HepG2 (cell line): ENCODE measurements at regions not wholly inside any gene's neighbourhood (a gene's known extent, or its start where the extent isn't known, plus 50 kb on each side); places are given as distances from the start of the nearest gene placed in this dataset.
A peak's percentile ranks its signal among the peaks of the same experiment; 100 is the strongest.

Experiments used
- ATAC-seq: fragments of 200-7000 bp; cut with Tn5 transposase; 3 replicates; pipeline ENCODE4 v1.9.1; 2020; ENCODE audit warnings: mild to moderate bottlenecking, moderate library complexity
- BruUV-seq: library from RNA; stranded (reverse); fragments of 400-500 nt; replicated peaks from 2 replicates; lab custom pipeline; 2021; lab: Mats Ljungman, UMichigan
- CTCF ChIA-PET: fragments of 300-600 bp; formaldehyde crosslinking; extraction: SDS; loops from one replicate; lab custom pipeline; 2021; ENCODE audit warnings: low total read pairs, inconsistent platforms, low intra/inter-chr PET ratio; lab: Yijun Ruan, JAX
- POLR2A ChIA-PET: fragments of 350-600 bp; sonication (Branson Sonifier 250); formaldehyde crosslinking; loops from one replicate; lab custom pipeline; 2020; ENCODE audit warnings: antibody characterized with exemption, inconsistent platforms; lab: Yijun Ruan, JAX
- DNase-seq: peaks from one replicate; pipeline ENCODE4 v3.0.0-alpha.2; 2015; ENCODE audit warnings: low spot score
- FAIRE-seq: peaks from 3 replicates; lab custom pipeline; 2011; peaks lifted over from hg19 to GRCh38; lab: Jason Lieb, UNC
- H2AFZ ChIP-seq: one replicate; pipeline ENCODE4 v1.6.1; 2011; ENCODE audit warnings: low read length, inconsistent platforms
- H3K27ac ChIP-seq: fragments of 300-600 bp; 3 replicates; pipeline ENCODE4 v1.8.0; 2011; ENCODE audit warnings: mixed run types, mild to moderate bottlenecking, mixed read lengths, low read length, inconsistent platforms; ENCODE audit not compliant: insufficient read depth; ENCODE audit errors: extremely low read length
- H3K27me3 ChIP-seq, 2 experiments: fragments of 200-600 bp in 1 of 2; 2 replicates in 1 of 2; 3 replicates in 1 of 2; pipeline versions ENCODE4 v1.6.0 to v1.8.0; 2011; ENCODE audit warnings: low read length in 2 of 2, mild to moderate bottlenecking in 2 of 2, moderate library complexity in 2 of 2, inconsistent platforms in 1 of 2; ENCODE audit not compliant: insufficient read depth in 2 of 2, control insufficient read depth in 1 of 2
- H3K36me3 ChIP-seq, 2 experiments: fragments of 200-600 bp in 1 of 2; replicated peaks in 1 of 2; 2 replicates in 1 of 2; 3 replicates in 1 of 2; pipeline versions ENCODE4 v1.5.1 to v1.8.0; 2011; ENCODE audit warnings: low read length in 2 of 2, inconsistent platforms in 1 of 2; ENCODE audit not compliant: insufficient read depth in 2 of 2, control insufficient read depth in 1 of 2
- H3K4me1 ChIP-seq: 2 replicates; pipeline ENCODE4 v1.5.1; 2012; ENCODE audit warnings: low read length, inconsistent platforms; ENCODE audit not compliant: insufficient read depth
- H3K4me2 ChIP-seq: 2 replicates; pipeline ENCODE4 v1.6.0; 2011; ENCODE audit warnings: low read depth, low read length, inconsistent platforms
- H3K4me3 ChIP-seq, 3 experiments: fragments of 200-600 bp in 1 of 3; sonication (generic), shearing (Covaris generic) in 1 of 3; replicated peaks in 1 of 3; 2 replicates each; pipeline ENCODE4 v1.5.1; 2011 to 2016; ENCODE audit warnings: low read length in 3 of 3, inconsistent platforms in 2 of 3, low read depth in 2 of 3, mild to moderate bottlenecking in 2 of 3, control low read depth in 1 of 3, mixed read lengths in 1 of 3; ENCODE audit not compliant: insufficient read depth in 1 of 3
- H3K79me2 ChIP-seq: one replicate; pipeline ENCODE4 v1.6.1; 2011; ENCODE audit warnings: low read length, inconsistent platforms; ENCODE audit not compliant: insufficient read depth
- H3K9ac ChIP-seq: 2 replicates; pipeline ENCODE4 v1.6.0; 2011; ENCODE audit warnings: mild to moderate bottlenecking, low read depth, low read length, inconsistent platforms; ENCODE audit not compliant: insufficient read depth
- H3K9me3 ChIP-seq: 2 replicates; pipeline ENCODE4 v1.5.1; 2012; ENCODE audit warnings: mild to moderate bottlenecking, low read length
- H4K20me1 ChIP-seq: 2 replicates; pipeline ENCODE4 v1.6.0; 2011; ENCODE audit warnings: inconsistent platforms, mild to moderate bottlenecking, low read length, moderate library complexity; ENCODE audit not compliant: insufficient read depth
- ATF1 ChIP-seq: IDR thresholded peaks from 2 replicates; pipeline ENCODE4 v1.6.1; 2016; ENCODE audit warnings: mild to moderate bottlenecking, control low read depth
- CHD2 ChIP-seq: IDR thresholded peaks from 2 replicates; pipeline ENCODE4 v1.6.1; 2011; ENCODE audit warnings: low read depth, low read length, improper control_type of control experiment
- FOXO1 ChIP-seq: sonication (generic); formaldehyde crosslinking; IDR thresholded peaks from 2 replicates; pipeline ENCODE4 v1.4.0; 2020; ENCODE audit warnings: missing genetic modification reagents
- MZF1 ChIP-seq: sonication (generic); formaldehyde crosslinking; IDR thresholded peaks from 2 replicates; pipeline ENCODE4 v1.8.1; 2023; ENCODE audit warnings: mild to moderate bottlenecking, missing genetic modification reagents, borderline replicate concordance
- SUZ12 ChIP-seq: fragments of 150-350 bp; IDR thresholded peaks from 2 replicates; pipeline ENCODE4 v1.6.1; 2014; ENCODE audit warnings: low read depth, low read length
- TRAFD1 ChIP-seq: sonication (generic); formaldehyde crosslinking; IDR thresholded peaks from 2 replicates; pipeline ENCODE4 v1.5.1; 2020; ENCODE audit warnings: missing genetic modification reagents, mild to moderate bottlenecking, borderline replicate concordance
- ZFP36L1 ChIP-seq: sonication (generic); formaldehyde crosslinking; IDR thresholded peaks from 2 replicates; pipeline ENCODE4 v1.8.0; 2022; ENCODE audit warnings: mild to moderate bottlenecking, missing genetic modification reagents, moderate library complexity
- ZNF543 ChIP-seq: sonication (generic); formaldehyde crosslinking; IDR thresholded peaks from 2 replicates; pipeline ENCODE4 v1.4.0; 2020; ENCODE audit warnings: mild to moderate bottlenecking, missing genetic modification reagents
- ZNF768 ChIP-seq: sonication (generic); formaldehyde crosslinking; IDR thresholded peaks from 2 replicates; pipeline ENCODE4 v1.4.0; 2020; ENCODE audit warnings: missing genetic modification reagents
- WGBS: methylation state at CpG from one replicate; pipeline ENCODE4 v1.1.6; 2017; ENCODE audit warnings: low lambda C conversion rate; 5-methylcytosine and 5-hydroxymethylcytosine counted together
- in situ Hi-C: cut with HindIII; loops from 2 replicates; pipeline ENCODE4 v1.10.0; 2017; ENCODE audit warnings: low pct_unique_long_range_greater_than_20kb; ENCODE audit not compliant: extremely low pct_ligation_motif_present
- intact Hi-C: fragments of 100-400 bp; cut with micrococcal nuclease; formaldehyde crosslinking; loops from one replicate; pipeline ENCODE4 v1.10.0; 2022; ENCODE audit not compliant: unreplicated experiment
- TF ChIP-seq, protein P1 (sequence below): IDR thresholded peaks from 2 replicates; pipeline ENCODE4 v1.6.1; 2016

DNA sequence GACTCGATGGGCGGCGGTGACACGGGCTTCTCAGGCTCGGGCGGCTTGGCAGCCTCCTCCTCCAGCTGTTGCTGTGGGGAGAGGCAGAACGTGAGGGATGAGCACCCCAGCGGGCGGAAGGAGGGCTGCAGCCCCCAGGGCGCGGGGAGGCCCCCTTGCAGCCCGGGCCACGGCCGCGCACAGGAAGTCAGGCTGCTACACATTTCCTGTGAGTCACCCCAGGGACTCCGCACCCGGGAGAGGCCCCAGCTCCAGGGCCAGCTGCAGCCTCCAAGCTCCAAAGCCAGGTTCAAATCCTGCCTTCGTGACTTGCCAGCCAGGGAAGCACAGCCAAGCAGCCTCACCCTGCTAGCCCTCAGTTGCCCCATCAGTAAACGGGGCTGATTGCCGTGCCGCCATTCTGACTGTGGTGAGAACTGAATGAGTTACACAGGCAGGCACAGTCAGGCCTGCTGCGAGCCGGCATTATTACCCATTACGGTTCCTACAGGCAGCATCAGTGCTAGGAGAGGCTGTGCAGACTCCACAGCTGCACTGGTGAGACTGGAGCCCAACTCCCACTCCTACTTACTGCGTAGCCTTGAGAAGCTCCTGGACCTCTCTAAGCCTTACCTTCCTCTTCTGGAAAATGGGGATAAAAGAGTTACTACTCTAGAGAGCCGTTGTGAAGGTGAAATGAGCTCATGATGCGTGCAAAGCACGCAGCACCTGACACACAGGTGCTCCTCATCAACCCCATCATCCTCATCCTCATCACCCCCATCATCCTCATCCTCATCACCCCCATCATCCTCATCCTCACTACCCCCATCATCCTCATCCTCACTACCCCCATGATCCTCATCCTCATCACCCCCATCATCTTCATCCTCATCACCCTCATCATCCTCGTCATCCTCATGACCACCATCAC, 100.9 kb downstream of the NCOR2 start (continued):
- TF ChIP-seq, protein P1, sequence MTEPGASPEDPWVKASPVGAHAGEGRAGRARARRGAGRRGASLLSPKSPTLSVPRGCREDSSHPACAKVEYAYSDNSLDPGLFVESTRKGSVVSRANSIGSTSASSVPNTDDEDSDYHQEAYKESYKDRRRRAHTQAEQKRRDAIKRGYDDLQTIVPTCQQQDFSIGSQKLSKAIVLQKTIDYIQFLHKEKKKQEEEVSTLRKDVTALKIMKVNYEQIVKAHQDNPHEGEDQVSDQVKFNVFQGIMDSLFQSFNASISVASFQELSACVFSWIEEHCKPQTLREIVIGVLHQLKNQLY = no peak

GRCh38 chr12:124465473-124465872, 101.9 kb downstream of the NCOR2 start:
- Histone ChIP-seq H3K36me3 (peaks cover 13 to 39% of the 10 kb centered on the region in 2 experiments; a peak in 4 of 5 replicates), H3K79me2 (no peaks in the 10 kb centered on the region), H4K20me1 (0 out of 2 replicates have a peak, but pooled peaks cover 3% of the 10 kb centered on the region), H3K4me1 (no peaks in the 10 kb centered on the region), H3K9ac (no peak overlapping the region), H3K27ac (no peak overlapping the region), H3K4me3 (no peak overlapping the region), H2AFZ (no peak overlapping the region), H3K4me2 (no peak overlapping the region), H3K9me3 (peaks cover 10% of the 10 kb centered on the region; the same call in 1 of the 2 replicates), H3K27me3 (no peaks in the 10 kb centered on the region)
- WGBS = 100% methylated on average over 1 of the region's 1 CpG
- TF ChIP-seq ZFP36L1 (CRISPR knock-in tag) (no peak), MZF1 (no peak), FOXO1 (CRISPR knock-in tag) (no peak), ATF1 (CRISPR knock-in tag) (no peak), ZNF543 (CRISPR knock-in tag) (no peak), ZNF768 (CRISPR knock-in tag) (peak; percentile 90), SUZ12 (no peak), TRAFD1 (no peak), CHD2 (no peak)
- ATAC-seq (no peak), DNase-seq (no peak), FAIRE-seq (no peak)
- ChIA-PET CTCF (no interaction called here), POLR2A (no interaction called here)
- intact Hi-C loops (no loop called here), in situ Hi-C loops (no loop called here)
- BruUV-seq = no TSS peak
